GM18526 (cell line): ENCODE measurements at regions not wholly inside any gene's neighbourhood (a gene's known extent, or its start where the extent isn't known, plus 50 kb on each side); places are given as distances from the start of the nearest gene placed in this dataset.

Experiments used
- POLR2A ChIP-seq: IDR thresholded peaks from 3 replicates; pipeline ENCODE4 v1.6.1; 2011; ENCODE audit not compliant: insufficient read length; ENCODE audit errors: extremely low read depth

DNA sequence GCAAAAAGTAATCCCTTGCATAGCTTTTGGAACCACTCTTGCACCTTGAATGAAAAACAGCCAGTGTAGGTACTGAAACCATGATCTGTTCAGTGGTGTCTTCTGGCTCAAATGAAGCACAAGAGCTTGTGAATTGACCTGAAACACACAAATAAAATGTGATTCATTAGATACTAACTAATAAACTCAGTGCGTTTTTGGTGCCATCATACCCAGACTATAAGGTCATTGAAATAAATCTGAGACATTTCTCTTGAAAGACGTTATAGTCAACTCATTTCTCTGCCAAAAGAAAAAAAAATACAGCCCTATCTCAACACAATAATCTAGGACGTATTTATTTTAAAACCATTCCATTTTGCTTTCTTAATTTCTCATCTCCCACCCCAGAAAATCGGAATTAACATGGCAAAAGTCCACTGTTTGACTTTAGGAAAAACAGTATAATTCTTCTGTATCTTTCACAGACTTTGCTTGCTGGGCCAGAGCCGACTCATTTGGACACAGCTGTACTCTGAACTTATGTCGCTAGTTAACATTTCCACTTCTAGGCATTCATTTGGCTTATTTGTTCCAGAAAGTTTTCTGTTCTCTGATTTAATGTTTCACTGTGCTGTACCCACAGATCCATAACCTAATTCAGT, 284.9 kb upstream of the TBL1XR1 start:
- no peak for TF ChIP-seq POLR2A

DNA sequence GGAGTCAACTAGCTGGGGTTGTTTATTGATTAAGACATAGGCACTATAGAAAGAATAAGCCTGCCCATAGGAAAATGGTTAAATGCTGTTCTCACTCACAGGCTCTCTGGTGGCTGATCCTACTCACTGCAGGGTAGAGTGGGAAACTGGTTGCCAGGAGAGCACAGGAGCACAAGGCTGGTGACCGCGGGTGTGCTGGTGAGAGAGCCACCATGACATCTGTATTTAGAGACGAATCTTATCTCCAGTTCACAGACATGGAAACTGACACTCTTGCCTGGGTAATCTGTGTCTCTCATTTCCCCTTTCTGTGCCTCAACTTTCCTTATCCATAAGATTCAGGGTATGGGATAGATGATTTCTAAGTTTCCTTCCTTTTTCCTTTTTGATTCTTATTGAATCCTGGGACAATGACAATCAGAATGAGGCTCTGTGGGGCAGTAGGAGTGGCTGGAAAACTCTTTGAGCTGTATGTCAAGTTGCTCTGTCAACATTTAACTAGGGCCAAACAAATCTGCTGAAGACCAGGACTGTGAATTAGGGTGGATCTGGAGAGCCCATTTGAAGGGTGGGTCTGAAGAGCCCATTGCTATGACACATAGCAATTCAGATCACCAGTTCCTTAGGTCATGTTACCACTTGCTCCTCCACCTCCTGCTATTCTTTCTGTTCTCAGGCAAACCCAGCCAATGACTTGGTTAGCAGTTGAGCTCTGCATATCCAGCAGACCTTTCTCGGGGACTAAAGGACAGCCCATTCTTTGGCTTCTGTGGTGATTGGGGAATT, 286.1 kb upstream of the TBL1XR1 start:
- no peak for TF ChIP-seq POLR2A

DNA sequence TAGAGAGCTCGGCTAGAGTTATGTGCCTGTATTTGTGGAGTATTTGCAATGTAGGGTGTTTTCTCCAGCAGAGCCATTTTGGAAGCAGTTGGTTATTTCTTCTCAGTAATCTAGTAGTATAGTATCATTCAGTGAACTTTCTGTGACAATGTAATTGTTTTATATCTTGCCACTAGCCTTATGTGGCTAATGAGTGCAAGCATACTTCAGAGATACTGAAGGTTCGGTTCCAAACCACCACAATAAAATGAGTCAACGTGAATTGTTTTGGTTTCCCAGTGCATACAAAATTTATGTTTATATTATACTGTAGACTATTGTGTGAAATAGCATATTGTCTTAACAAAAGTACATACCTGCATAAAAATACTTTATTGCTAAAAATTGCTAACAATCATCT, 286.9 kb upstream of the TBL1XR1 start:
- TF ChIP-seq POLR2A = no peak

DNA sequence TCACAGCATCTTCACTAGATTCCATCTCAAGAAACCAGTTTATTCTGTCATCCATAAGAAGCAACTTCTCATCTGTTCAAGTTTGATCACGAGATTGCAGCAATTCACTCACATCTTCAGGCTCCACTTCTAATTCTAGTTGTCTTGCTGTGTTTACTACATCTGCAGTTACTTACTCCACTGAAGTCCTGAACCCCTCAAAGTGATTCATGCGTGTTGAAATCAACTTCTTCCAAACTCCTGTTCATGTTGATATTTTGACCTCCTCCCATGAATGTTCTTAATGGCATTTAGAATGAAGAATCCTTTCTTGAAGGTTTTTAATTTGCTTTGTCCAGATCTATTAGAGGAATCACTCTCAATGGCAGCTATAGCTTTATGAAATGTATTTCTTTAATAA, 287.6 kb upstream of the TBL1XR1 start:
- no peak for TF ChIP-seq POLR2A

DNA sequence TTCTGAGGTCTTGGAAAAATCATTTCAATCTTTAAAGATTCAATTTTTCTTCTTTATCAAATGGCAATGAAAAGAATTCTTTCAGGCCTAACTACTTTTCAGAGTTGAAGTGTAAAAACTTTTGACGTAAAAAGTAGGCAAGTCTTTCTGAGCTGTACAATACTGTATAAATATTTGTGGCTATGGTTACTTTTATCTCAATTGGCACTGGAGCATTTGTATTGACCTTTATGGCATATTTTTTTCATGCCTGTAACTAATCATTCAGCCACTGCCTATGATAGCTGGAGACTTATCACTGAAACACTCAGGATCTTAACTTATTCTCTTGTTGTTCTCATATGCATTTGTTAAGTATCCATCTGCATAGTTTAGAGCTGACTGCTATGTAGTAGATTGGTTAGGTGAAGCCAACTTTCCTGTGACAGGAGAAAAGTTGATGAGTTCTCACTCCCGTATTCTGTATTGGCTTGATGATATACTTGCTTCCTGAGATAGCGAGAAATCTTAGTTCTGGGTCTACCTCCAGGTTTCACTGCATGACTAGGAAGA, 290.4 kb upstream of the TBL1XR1 start:
- no peak for TF ChIP-seq POLR2A

DNA sequence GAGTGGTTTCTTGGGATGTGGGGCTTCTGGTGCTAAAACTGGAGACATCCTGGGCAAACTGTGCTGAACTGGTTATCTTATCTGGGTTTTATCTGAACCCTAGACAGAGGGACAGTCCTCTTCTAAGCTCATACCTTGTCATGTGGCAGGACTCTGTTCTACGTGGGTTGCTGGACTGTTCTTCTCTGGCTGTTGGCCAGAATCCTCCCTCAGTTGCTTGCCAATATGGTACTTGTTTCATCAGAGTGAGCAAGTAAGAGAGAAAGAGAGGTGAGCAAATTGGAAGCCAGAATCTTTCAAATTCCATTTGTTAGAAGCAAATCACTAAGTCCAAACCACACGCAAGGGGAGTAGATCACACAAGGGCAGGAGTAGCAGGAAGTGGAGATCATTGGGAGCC, 291.5 kb upstream of the TBL1XR1 start:
- TF ChIP-seq POLR2A = no peak

DNA sequence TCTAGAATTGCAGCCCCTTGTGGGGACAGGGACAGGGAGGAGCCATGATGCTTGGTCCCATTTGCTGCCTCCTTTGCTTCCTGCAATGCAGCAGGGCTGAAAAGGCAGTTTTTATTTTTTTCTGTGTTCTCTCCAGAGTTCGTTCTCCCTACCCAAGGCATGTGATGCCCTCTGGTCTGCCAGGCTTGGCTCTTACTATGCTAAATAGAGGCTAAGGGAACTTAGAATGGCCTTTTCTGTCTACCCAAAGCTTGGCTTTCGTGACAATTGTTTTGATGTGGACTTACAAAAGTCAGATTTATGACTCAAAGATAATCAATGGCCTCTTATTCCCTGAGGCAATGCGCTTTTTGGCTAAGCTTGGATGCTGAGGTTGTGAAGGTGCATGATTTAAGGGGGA, 293.3 kb upstream of the TBL1XR1 start:
- no peak for TF ChIP-seq POLR2A

DNA sequence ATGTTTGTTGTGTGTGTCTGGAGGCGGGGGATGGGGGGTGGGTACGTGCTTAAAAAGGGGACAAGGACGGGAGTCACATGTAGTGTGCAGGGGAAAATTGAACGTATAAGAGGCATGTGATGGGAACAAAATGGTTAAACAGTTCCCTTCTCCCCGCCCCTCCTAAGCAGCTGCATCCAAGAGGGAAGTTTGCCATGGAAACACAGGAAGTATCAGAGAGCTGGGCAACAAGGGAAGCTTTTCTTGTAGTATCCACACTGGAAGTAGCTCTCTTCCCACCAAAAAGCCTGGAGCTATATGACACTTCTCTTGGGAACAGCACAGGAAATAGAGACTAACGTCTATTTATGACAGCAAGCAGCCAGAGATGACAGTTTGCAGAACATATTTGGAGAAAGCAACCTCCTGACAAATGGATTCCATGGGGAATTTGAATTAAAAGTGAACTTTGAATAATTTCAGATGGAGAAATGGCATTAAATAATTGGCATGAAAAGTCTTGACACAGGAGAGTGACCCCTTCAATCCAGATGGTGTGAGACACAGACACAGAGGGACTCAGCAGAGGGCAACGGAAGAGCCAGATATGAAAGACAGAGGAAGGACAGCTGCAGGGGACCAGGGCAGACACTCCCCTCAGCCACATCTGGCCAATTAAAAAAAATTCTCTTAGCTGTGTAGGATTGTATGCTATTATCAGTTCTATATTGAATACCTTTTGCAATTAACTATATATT, 294.2 kb upstream of the TBL1XR1 start:
- no peak for TF ChIP-seq POLR2A

DNA sequence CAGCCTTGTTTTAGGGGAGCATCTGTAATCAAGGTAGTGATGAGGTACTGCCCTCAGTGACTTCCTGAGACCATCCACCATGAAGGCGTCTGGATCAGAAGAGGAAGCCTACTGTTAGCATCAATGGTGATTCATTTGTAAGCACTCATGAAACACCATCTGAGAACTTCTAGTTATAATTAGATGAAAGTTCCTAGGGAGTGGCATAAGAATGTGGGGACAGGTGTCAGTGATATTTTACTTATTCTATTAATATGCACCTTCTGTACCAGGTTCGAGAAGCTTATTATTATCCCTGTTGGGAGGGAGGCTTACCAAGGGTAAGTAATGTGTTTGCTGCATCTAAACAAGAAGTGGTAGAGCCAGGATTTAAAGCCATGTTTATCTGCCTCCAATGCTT, 295.8 kb upstream of the TBL1XR1 start:
- no peak for TF ChIP-seq POLR2A

DNA sequence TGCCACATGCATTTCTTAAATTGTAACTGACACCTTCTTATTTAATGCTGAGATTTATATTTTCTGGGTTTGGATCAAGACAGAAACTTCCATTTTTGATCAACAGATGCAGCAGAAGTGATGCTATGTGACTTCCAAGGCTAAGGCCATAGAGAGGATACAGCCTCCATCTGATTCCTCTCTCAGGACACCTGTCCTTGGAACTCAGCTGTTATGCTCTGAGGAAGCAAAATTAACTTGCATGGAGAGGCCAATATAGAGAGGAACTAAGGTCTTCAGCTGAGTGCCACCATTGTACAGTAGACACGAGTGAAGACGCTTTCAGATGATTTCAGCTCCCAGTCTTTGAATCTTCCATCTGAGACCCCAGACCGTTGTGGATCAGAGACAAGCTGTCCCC, 296.9 kb upstream of the TBL1XR1 start:
- no peak for TF ChIP-seq POLR2A

DNA sequence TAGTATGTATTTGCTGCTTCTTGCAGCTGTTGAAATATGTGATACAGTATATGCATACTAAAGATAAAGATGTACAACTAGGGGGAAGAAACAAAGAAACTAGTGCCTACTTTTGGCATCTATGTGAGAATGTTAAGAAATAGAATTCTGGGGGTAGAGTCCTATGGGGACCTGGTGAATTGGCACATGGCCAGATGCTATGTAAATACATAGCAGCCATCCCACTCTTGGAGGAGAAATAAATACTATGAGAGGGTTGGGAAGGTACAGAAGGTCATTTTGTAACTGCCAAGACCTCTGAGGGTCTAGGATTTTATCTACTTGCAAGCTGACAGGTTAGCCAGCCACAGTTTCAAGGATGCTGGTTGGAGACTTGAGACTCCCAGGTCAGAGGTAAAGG, 298.3 kb upstream of the TBL1XR1 start:
- no peak for TF ChIP-seq POLR2A

DNA sequence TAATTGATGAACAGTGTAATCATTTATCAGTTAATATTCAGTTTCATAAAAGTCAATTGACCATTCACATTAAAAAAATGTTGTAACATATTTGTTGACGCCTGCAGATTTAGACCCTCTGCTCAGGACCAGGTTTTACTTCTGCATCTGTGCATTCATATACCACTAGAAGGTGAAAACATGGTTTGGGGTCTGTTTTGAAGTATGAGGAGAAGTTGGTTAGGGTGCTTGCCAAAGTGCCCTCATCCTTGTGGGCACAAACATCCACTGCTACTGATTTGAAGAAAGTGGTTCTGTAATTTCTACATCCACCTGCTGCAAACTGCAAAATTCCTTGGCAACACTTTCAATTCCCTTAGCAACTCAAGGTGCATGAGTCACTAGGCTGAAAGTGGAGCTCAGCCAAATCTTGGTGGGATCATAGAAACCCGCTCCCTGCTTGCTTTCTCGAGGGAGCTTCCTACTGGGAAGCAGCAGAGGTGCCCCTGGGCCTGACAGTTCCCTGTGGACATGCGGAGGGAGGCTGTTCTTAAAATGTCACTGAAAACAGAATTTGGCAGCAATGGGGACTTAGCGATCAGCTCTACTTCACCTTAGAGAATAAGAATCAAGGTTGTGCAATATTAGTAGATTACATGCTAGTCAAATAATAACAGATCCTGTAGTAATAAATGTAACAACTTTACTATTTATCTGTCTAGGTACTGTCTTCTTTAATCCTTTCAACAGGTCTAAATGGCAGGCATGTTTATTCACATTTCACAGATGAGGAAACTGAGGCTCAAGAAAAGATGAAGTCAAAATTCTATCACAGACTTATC, 301.0 kb upstream of the TBL1XR1 start:
- TF ChIP-seq POLR2A = no peak

DNA sequence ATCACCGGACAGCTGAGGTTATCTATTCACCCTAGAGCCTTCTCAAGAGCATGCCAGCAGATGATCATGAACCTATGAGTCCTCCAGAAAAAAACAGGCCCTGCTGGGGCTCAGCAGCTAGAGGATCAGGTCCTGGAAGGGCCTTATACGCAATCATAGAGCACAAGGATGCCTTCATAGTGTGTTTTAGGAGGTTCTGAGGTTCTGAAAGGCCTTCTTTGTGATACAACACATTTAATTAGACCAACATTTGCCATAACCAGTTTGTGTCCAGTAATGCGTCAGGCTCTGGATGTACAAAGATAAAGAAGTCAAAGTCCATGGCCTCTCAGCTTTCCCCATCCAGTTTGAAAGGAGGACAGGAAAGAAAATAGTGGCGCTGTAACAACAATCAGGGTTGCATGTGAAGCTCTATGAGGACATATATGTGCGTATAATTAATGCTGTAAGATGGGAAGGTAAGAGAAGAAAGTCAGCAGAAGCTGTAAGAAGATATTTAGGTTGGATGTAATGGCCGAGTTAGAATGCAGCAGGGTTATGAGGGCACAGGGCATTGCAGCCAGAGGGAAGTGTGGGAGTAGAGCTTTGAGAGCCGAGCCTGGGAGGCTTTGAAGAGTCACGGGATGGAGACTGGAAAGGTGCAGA, 302.6 kb upstream of the TBL1XR1 start:
- TF ChIP-seq POLR2A = no peak

DNA sequence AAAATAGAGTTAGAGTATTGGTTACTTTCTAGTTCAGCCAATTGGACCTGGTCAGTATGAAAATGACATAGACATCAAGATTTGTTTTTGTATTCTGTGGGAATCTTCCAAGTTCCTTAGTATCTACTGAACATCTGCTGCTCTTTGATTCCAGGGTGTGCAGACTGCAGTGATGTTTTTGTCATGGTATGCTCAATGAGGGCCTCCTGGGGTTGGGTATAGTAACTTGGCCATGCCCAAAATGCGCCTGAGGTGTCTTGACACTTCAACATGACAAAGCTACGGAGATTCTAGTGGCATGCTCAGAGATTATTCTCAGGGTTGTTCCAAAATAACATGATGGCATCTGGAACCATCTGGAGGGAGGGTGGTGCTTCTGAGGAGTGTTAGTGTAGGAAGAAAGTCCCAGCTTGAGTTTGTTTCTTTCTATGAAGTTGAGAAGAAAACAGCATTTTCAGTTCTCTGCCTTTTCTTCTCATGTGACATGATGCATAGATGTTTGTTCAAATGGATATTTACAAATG, 313.5 kb upstream of the TBL1XR1 start:
- no peak for TF ChIP-seq POLR2A
